Upper lobe of left lung (tissue), 4 donors: ENCODE measurements at regions not wholly inside any gene's neighbourhood (a gene's known extent, or its start where the extent isn't known, plus 50 kb on each side); places are given as distances from the start of the nearest gene placed in this dataset.

ENCODE experiments used
- CTCF ChIP-seq, 6 experiments: fragments of 450-650 bp in 4 of 6; fragments of 200-600 bp in 2 of 6; sonication (generic) in 2 of 6; IDR thresholded peaks; one replicate each; pipeline ENCODE4 v1.5.1; 2016 to 2019; ENCODE audit warnings: antibody characterized with exemption in 6 of 6
- EP300 ChIP-seq, 4 donors: sonication (generic); formaldehyde crosslinking; IDR thresholded peaks; one replicate each; pipeline ENCODE4 v1.5.1; 2017; ENCODE audit warnings: antibody characterized with exemption in 4 of 4, control low read depth in 2 of 4
- POLR2A ChIP-seq, 4 donors: fragments of 450-650 bp; IDR thresholded peaks; one replicate each; pipeline ENCODE4 v1.5.1; 2016 to 2017; ENCODE audit warnings: antibody characterized with exemption in 4 of 4, mild to moderate bottlenecking in 2 of 4
- POLR2AphosphoS5 ChIP-seq, 2 donors: sonication (generic); formaldehyde crosslinking; IDR thresholded peaks; one replicate each; pipeline ENCODE4 v1.5.1; 2017; ENCODE audit warnings: antibody characterized with exemption in 2 of 2

DNA sequence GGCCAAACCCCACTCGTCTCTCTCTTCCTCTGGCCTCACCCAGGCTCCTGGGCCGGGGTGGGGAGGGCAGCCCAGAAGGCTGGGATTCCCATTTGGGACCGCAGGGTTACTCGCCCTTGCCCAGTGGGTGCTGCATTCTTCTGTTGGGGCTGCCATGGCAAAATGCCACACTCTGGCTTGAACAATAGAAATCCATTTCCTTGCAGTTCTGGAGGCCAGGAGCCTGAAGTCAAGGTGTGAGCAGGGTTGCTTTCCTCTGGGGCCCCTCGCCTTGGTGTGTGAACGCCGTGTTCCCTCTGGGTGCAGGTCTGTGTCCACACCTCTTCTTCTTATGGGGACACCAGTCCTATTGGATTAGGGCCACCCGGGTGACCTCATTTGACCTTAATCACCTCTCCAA, 105.8 kb upstream of the GSE1 start:
- TF ChIP-seq CTCF (IDR thresholded peaks at IDR 0.05): no peak
- TF ChIP-seq POLR2A (IDR thresholded peaks at IDR 0.05): no peak
- no peak for TF ChIP-seq EP300 (IDR thresholded peaks at IDR 0.05)
- TF ChIP-seq POLR2AphosphoS5 (IDR thresholded peaks at IDR 0.05): no peak
